ENCODE measurements at regions not wholly inside any gene's neighbourhood (a gene's known extent, or its start where the extent isn't known, plus 50 kb on each side); places are given as distances from the start of the nearest gene placed in this dataset.

DNA sequence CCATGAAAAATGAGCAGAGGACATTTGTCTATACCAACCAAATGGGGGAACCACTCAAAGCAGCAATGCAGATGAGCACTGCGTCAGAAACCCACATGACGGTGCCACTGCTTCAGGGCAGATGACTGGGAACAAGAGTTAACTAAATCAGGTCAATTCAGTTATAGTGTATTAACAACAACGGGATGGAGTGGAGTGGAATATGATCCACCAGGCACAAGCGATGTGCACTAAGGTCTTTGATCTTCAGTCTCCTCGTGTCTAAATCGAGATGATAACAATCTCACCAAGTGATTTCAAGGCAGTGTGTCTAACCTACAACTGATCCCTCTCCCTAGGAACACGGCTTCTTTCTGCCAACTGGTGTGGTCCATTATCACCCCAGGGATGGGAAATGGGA is 269.0 kb downstream of the RAD51AP2 start:
- TF ChIP-seq CTCF (IDR thresholded peaks at IDR 0.05; ENCODE audit: low read length) (no peak), EZH2 (optimal IDR thresholded peaks at IDR 0.05; ENCODE audit: low read depth, low read length) (no peak)
